RWPE2 (cell line): ENCODE measurements at regions not wholly inside any gene's neighbourhood (a gene's known extent, or its start where the extent isn't known, plus 50 kb on each side); places are given as distances from the start of the nearest gene placed in this dataset.

Experiments used
- ATAC-seq: fragments of 200-7000 bp; cut with Tn5 transposase; 3 replicates; pipeline ENCODE4 v1.9.1; 2021; ENCODE audit warnings: low read depth
- DNase-seq: peaks from one replicate; pipeline ENCODE4 v3.0.0-alpha.2; 2020; ENCODE audit warnings: low spot score
- H3K27ac ChIP-seq: fragments of 450-650 bp; 2 replicates; pipeline ENCODE4 v1.5.1; 2017; ENCODE audit warnings: mild to moderate bottlenecking; ENCODE audit not compliant: poor library complexity, severe bottlenecking
- H3K27me3 ChIP-seq: fragments of 250-450 bp; sonication (Bioruptor Pico); 2 replicates; pipeline ENCODE4 v1.5.1; 2021; ENCODE audit warnings: mild to moderate bottlenecking, moderate library complexity; ENCODE audit not compliant: insufficient read depth, poor library complexity, severe bottlenecking
- H3K36me3 ChIP-seq: fragments of 250-450 bp; sonication (Bioruptor Pico); 2 replicates; pipeline ENCODE4 v1.5.1; 2020; ENCODE audit warnings: low read depth, mild to moderate bottlenecking, moderate library complexity
- H3K4me1 ChIP-seq: fragments of 250-450 bp; sonication (Bioruptor Pico); 2 replicates; pipeline ENCODE4 v1.5.1; 2021; ENCODE audit warnings: mild to moderate bottlenecking, moderate library complexity; ENCODE audit not compliant: insufficient read depth, poor library complexity, severe bottlenecking
- H3K4me3 ChIP-seq: fragments of 250-450 bp; sonication (Bioruptor Pico); 2 replicates; pipeline ENCODE4 v1.5.1; 2021; ENCODE audit warnings: mild to moderate bottlenecking, moderate library complexity; ENCODE audit not compliant: severe bottlenecking
- H3K9me3 ChIP-seq: fragments of 250-450 bp; sonication (Bioruptor Pico); 2 replicates; pipeline ENCODE4 v1.5.1; 2021; ENCODE audit warnings: mild to moderate bottlenecking, moderate library complexity; ENCODE audit not compliant: severe bottlenecking
- TF ChIP-seq, protein P1 (sequence below): fragments of 450-650 bp; IDR thresholded peaks from one replicate; pipeline ENCODE4 v1.5.1; 2017; ENCODE audit warnings: mild to moderate bottlenecking, moderate library complexity; ENCODE audit not compliant: poor library complexity, severe bottlenecking

GRCh38 chr3:64888165-64888564 lies 200.4 kb upstream of the ADAMTS9 start:
- DNase-seq (no peak), ATAC-seq (no peak)
- TF ChIP-seq, protein P1, sequence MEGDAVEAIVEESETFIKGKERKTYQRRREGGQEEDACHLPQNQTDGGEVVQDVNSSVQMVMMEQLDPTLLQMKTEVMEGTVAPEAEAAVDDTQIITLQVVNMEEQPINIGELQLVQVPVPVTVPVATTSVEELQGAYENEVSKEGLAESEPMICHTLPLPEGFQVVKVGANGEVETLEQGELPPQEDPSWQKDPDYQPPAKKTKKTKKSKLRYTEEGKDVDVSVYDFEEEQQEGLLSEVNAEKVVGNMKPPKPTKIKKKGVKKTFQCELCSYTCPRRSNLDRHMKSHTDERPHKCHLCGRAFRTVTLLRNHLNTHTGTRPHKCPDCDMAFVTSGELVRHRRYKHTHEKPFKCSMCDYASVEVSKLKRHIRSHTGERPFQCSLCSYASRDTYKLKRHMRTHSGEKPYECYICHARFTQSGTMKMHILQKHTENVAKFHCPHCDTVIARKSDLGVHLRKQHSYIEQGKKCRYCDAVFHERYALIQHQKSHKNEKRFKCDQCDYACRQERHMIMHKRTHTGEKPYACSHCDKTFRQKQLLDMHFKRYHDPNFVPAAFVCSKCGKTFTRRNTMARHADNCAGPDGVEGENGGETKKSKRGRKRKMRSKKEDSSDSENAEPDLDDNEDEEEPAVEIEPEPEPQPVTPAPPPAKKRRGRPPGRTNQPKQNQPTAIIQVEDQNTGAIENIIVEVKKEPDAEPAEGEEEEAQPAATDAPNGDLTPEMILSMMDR, result no peak
- H3K36me3 ChIP-seq, result no peaks in the 10 kb centered on the region
- no peak overlapping the region for H3K27ac ChIP-seq
- no peaks in the 10 kb centered on the region for H3K9me3 ChIP-seq
- H3K4me3 ChIP-seq, result no peak overlapping the region
- no peaks in the 10 kb centered on the region for H3K27me3 ChIP-seq
- H3K4me1 ChIP-seq, result no peaks in the 10 kb centered on the region

- Histone ChIP-seq H3K4me1 (no peaks in the 10 kb centered on the region), H3K36me3 (no peaks in the 10 kb centered on the region), H3K27ac (no peak overlapping the region), H3K27me3 (no peaks in the 10 kb centered on the region), H3K9me3 (no peaks in the 10 kb centered on the region), H3K4me3 (no peak overlapping the region)
- DNase-seq, result no peak
- ATAC-seq, result no peak
- TF ChIP-seq, protein P1, result no peak
Measured at GRCh38 chr3:64885055-64885454, 197.3 kb upstream of the ADAMTS9 start.

DNA sequence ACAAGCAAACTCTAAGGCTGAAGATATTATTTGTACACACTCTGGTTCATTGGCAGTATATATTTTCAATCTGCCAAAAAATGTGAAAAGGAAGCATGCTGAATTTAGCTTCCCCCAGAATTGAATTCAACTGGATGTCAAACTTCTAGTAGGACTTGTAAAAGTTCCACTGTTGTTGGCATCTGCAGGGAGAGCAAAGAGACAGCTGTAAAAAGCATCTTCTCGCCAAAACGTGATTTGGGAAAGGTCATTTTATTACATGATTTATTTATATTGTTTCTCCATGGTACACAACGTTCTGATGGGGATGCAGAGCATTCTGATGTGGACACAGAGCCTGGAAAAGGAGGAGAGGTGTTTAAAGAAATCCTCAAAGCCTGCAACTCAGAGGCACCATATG lies 196.7 kb upstream of the ADAMTS9 start:
- H3K4me3 ChIP-seq, result no peak overlapping the region
- H3K27me3 ChIP-seq, result no peaks in the 10 kb centered on the region
- no peaks in the 10 kb centered on the region for H3K4me1 ChIP-seq
- no peak for ATAC-seq
- H3K36me3 ChIP-seq, result no peaks in the 10 kb centered on the region
- H3K27ac ChIP-seq, result no peak overlapping the region
- TF ChIP-seq, protein P1, result no peak
- no peak for DNase-seq
- no peaks in the 10 kb centered on the region for H3K9me3 ChIP-seq

DNA sequence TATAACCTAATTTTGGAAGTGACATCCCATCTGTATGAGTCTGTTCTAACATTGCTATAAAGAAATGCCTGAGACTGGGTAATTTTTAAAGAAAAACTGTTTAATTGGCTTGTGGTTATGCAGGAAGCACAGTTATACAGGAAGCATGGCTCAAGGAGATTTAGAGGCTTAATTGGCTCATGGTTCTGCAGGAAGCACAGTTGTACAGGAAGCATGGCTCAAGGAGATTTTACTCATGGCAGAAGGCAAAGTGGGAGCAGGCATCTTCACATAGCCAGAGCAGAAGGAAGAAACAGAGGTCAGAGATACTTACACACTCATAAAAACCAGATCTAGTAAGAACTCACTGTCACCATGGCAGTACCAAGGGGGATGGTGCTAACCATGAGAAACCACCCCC lies 193.1 kb upstream of the ADAMTS9 start:
- Histone ChIP-seq H3K36me3 (no peaks in the 10 kb centered on the region), H3K4me3 (no peak overlapping the region), H3K27ac (no peak overlapping the region), H3K27me3 (no peaks in the 10 kb centered on the region), H3K9me3 (no peaks in the 10 kb centered on the region), H3K4me1 (peaks cover 8% of the 10 kb centered on the region)
- no peak for ATAC-seq
- TF ChIP-seq, protein P1, result no peak
- no peak for DNase-seq

DNA sequence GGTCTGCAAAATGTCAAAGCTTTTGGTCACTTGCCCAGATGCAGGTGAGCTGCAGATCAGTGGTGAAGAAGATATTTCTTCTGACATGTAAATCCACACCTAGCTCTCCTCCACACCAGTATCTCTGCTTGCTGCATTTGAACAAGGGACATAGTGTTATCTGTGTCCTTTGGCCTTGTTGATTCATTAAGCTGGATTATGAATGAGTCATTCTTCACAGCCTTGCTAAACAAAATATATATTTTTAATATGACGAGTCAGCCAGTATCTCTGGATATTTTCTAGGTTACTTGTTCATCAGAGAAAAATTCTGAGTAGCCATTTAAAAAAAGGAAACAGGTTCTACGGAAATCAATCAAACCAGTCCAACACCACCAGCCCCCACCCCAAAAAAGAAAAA lies 190.6 kb upstream of the ADAMTS9 start:
- no peaks in the 10 kb centered on the region for H3K9me3 ChIP-seq
- no peak overlapping the region for H3K4me3 ChIP-seq
- no peaks in the 10 kb centered on the region for H3K27me3 ChIP-seq
- H3K36me3 ChIP-seq, result no peaks in the 10 kb centered on the region
- no peak overlapping the region for H3K27ac ChIP-seq
- TF ChIP-seq, protein P1, result no peak
- H3K4me1 ChIP-seq, result peaks cover 8% of the 10 kb centered on the region
- ATAC-seq (peak; percentile 75), DNase-seq (no peak)
